Sigmoid colon (tissue), 6 donors: ENCODE measurements at regions not wholly inside any gene's neighbourhood (a gene's known extent, or its start where the extent isn't known, plus 50 kb on each side); places are given as distances from the start of the nearest gene placed in this dataset.

Source experiments
- DNase-seq: peaks from one replicate; pipeline ENCODE4 v3.0.0-alpha.2; 2019
- H3K27ac ChIP-seq, 4 donors: fragments of 200-600 bp; sonication (generic); one replicate each; pipeline ENCODE4 v1.5.1; 2016 to 2019; ENCODE audit warnings: mild to moderate bottlenecking in 1 of 4
- H3K27me3 ChIP-seq, 3 donors: fragments of 200-600 bp; sonication (generic); one replicate each; pipeline ENCODE4 v1.5.1; 2019; ENCODE audit warnings: mild to moderate bottlenecking in 1 of 3
- H3K36me3 ChIP-seq, 4 donors: fragments of 200-600 bp; sonication (generic); one replicate each; pipeline ENCODE4 v1.5.1; 2016 to 2019
- H3K4me1 ChIP-seq, 4 donors: fragments of 200-600 bp; sonication (generic); one replicate each; pipeline ENCODE4 v1.5.1; 2017 to 2019
- H3K4me3 ChIP-seq, 4 donors: fragments of 200-600 bp; sonication (generic); one replicate each; pipeline ENCODE4 v1.5.1; 2017 to 2019; ENCODE audit warnings: mild to moderate bottlenecking in 2 of 4, moderate library complexity in 1 of 4
- H3K9me3 ChIP-seq, 4 donors: fragments of 200-600 bp in 3 of 4; sonication (generic) in 3 of 4; one replicate each; pipeline versions ENCODE4 v1.5.1 to v1.6.1; 2013 to 2019
- EP300 ChIP-seq, 4 donors: sonication (generic); formaldehyde crosslinking; IDR thresholded peaks; one replicate each; pipeline ENCODE4 v1.6.1; 2017; ENCODE audit warnings: antibody characterized with exemption in 4 of 4
- POLR2A ChIP-seq, 2 donors: fragments of 450-650 bp; IDR thresholded peaks; one replicate each; pipeline ENCODE4 v1.6.1; 2016; ENCODE audit warnings: antibody characterized with exemption in 2 of 2, mild to moderate bottlenecking in 2 of 2, moderate library complexity in 2 of 2
- POLR2AphosphoS5 ChIP-seq, 4 donors: sonication (generic); formaldehyde crosslinking; IDR thresholded peaks; one replicate each; pipeline ENCODE4 v1.6.1; 2017; ENCODE audit warnings: antibody characterized with exemption in 4 of 4
- WGBS, 2 donors: extraction: QIAGEN DNeasy Blood & Tissue Kit; methylation state at CpG; one replicate each; pipeline ENCODE4 v1.1.7; 2013; 5-methylcytosine and 5-hydroxymethylcytosine counted together
- intact Hi-C: fragments of 100-400 bp; cut with DNase I; formaldehyde crosslinking; loops from one replicate; pipeline ENCODE4 v1.15.1; 2023
- TF ChIP-seq, protein P1 (sequence below), 4 experiments: fragments of 450-650 bp in 3 of 4; fragments of 200-600 bp in 1 of 4; IDR thresholded peaks; one replicate each; pipeline ENCODE4 v1.5.1; 2016 to 2019; ENCODE audit warnings: antibody characterized with exemption in 4 of 4, mild to moderate bottlenecking in 3 of 4, moderate library complexity in 2 of 4
- donor health status: healthy with polysubstance abuse.
- donor health status: healthy.

- 18 to 67% methylated on average over 15 of the region's 15 CpGs for WGBS, 2 donors
- intact Hi-C loops: no loop called here
- H3K4me1 ChIP-seq: peaks cover 0 to 27% (median 13%) of the 10 kb centered on the region in 4 donors
Observed at GRCh38 chr2:21276163-21276562, 152.4 kb downstream of the TDRD15 start.

GRCh38 chr2:21277068-21278056 lies 153.6 kb downstream of the TDRD15 start:
- DNase-seq: no peak
- Histone ChIP-seq H3K4me1 (peaks cover 0 to 18% (median 9%) of the 10 kb centered on the region in 4 donors), H3K9me3 (no peaks in the 10 kb centered on the region), H3K27ac (no peak overlapping the region), H3K4me3 (no peak overlapping the region), H3K36me3 (no peaks in the 10 kb centered on the region), H3K27me3 (no peaks in the 10 kb centered on the region)
- TF ChIP-seq POLR2A (IDR thresholded peaks at IDR 0.05) (no peak), POLR2AphosphoS5 (IDR thresholded peaks at IDR 0.05) (no peak)
- TF ChIP-seq, protein P1, sequence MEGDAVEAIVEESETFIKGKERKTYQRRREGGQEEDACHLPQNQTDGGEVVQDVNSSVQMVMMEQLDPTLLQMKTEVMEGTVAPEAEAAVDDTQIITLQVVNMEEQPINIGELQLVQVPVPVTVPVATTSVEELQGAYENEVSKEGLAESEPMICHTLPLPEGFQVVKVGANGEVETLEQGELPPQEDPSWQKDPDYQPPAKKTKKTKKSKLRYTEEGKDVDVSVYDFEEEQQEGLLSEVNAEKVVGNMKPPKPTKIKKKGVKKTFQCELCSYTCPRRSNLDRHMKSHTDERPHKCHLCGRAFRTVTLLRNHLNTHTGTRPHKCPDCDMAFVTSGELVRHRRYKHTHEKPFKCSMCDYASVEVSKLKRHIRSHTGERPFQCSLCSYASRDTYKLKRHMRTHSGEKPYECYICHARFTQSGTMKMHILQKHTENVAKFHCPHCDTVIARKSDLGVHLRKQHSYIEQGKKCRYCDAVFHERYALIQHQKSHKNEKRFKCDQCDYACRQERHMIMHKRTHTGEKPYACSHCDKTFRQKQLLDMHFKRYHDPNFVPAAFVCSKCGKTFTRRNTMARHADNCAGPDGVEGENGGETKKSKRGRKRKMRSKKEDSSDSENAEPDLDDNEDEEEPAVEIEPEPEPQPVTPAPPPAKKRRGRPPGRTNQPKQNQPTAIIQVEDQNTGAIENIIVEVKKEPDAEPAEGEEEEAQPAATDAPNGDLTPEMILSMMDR (IDR thresholded peaks at IDR 0.05): no peak
- 21 to 69% methylated on average over 9 of the region's 9 CpGs for WGBS, 2 donors
- intact Hi-C loops: no loop called here

More at GRCh38 chr2:21276163-21276562, 152.4 kb downstream of the TDRD15 start:
- Histone ChIP-seq H3K27me3 (no peaks in the 10 kb centered on the region), H3K4me3 (no peak overlapping the region), H3K27ac (no peak overlapping the region), H3K36me3 (no peaks in the 10 kb centered on the region), H3K9me3 (no peaks in the 10 kb centered on the region)
- DNase-seq: no peak
- no peak for TF ChIP-seq EP300 (IDR thresholded peaks at IDR 0.05)
- TF ChIP-seq, protein P1 (IDR thresholded peaks at IDR 0.05): no peak
- no peak for TF ChIP-seq POLR2A (IDR thresholded peaks at IDR 0.05)
- TF ChIP-seq POLR2AphosphoS5 (IDR thresholded peaks at IDR 0.05): no peak

DNA sequence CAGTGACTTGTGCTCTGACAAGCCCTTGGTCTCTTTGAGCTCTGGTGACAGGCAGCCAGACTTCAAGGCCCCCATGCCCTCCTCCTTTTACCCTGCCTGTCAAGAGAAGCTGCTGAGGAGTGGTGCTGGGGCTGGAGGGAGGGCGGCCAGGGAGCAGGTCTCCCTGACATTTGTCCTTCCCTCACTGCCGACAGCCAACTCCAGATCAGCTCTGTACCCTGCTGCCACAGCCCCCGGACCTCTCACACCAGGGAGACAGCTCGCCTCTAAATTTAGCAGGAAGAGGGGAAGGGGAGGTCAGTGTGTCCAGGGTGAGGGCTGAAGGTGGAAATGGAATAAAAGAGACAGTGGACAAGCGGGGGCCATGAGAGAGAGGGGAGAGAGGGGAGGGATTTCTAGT lies 155.8 kb downstream of the TDRD15 start:
- H3K9me3 ChIP-seq: no peaks in the 10 kb centered on the region
- intact Hi-C loops: no loop called here
- H3K4me3 ChIP-seq: no peak overlapping the region
- H3K36me3 ChIP-seq: no peaks in the 10 kb centered on the region
- no peak for DNase-seq
- H3K4me1 ChIP-seq: peaks cover 0 to 18% (median 9%) of the 10 kb centered on the region in 4 donors
- TF ChIP-seq POLR2A (IDR thresholded peaks at IDR 0.05): no peak
- TF ChIP-seq, protein P1 (IDR thresholded peaks at IDR 0.05): no peak
- no peak for TF ChIP-seq POLR2AphosphoS5 (IDR thresholded peaks at IDR 0.05)
- no peak for TF ChIP-seq EP300 (IDR thresholded peaks at IDR 0.05)
- H3K27me3 ChIP-seq: no peaks in the 10 kb centered on the region
- 83 to 92% methylated on average over 5 of the region's 5 CpGs for WGBS, 2 donors
- no peak overlapping the region for H3K27ac ChIP-seq

GRCh38 chr2:21280793-21281192 lies 157.0 kb downstream of the TDRD15 start:
- TF ChIP-seq EP300 (IDR thresholded peaks at IDR 0.05) (no peak), POLR2AphosphoS5 (IDR thresholded peaks at IDR 0.05) (no peak), POLR2A (IDR thresholded peaks at IDR 0.05) (no peak)
- TF ChIP-seq, protein P1 (IDR thresholded peaks at IDR 0.05): no peak
- no peak overlapping the region for H3K27ac ChIP-seq
- no peaks in the 10 kb centered on the region for H3K27me3 ChIP-seq
- intact Hi-C loops: no loop called here
- DNase-seq: no peak
- WGBS, 2 donors: 40 to 79% methylated on average over 4 of the region's 4 CpGs
- no peaks in the 10 kb centered on the region for H3K9me3 ChIP-seq
- no peak overlapping the region for H3K4me3 ChIP-seq
- peaks cover 0 to 12% (median 9%) of the 10 kb centered on the region in 4 donors for H3K4me1 ChIP-seq
- no peaks in the 10 kb centered on the region for H3K36me3 ChIP-seq
